HG02642 (cell line): ENCODE measurements at regions not wholly inside any gene's neighbourhood (a gene's known extent, or its start where the extent isn't known, plus 50 kb on each side); places are given as distances from the start of the nearest gene placed in this dataset.

Experiments used
- ATAC-seq: cut with Tn5 transposase; IDR thresholded peaks from one replicate; pipeline ENCODE4 v1.9.1; 2021; ENCODE audit warnings: mild to moderate bottlenecking; ENCODE audit not compliant: unreplicated experiment, poor library complexity

GRCh38 chr9:99425923-99426842 lies 204.1 kb downstream of the SEC61B start:
- ATAC-seq, result no peak

- ATAC-seq, result no peak
These were observed 205.2 kb downstream of the SEC61B start for GRCh38 chr9:99427260-99427659.

- no peak for ATAC-seq
These were observed 208.2 kb downstream of the SEC61B start for GRCh38 chr9:99430301-99430700.

DNA sequence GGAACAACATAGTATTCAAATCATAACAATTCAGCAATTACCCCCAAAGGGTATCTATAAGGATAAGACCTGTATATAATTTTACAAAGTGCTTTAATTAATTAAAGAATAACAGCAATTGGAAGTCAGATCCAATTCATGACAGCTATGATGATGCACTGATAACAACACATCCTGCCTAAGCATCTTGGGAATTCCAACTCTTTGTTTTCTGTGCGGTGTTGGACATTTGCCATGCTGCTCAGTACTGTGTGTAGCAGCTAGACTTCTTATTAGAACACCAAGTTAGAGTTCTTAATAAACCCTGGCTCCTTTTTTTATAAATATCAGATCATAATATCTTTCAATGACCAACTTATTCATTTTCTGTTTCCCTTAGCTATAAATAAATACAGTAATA lies 209.0 kb downstream of the SEC61B start:
- no peak for ATAC-seq

DNA sequence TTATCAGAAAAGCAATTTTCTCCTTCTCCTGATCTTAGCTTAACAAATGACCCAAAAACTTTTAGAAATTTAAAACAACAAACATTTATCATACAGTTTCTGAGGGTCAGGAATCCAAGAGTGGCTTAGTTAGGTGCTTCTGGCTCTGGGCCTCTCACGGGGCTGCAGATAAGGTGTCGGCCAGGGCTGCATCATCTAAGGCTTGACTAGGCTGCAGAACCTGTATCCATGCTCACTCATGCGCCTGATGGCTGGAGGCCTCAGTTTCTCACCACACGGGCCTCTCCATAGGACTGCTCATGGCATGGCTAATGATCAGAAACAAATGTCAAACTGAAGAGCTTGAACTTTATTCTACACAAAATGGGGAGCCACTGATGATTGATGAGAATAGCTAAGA lies 210.0 kb downstream of the SEC61B start:
- ATAC-seq, result no peak

DNA sequence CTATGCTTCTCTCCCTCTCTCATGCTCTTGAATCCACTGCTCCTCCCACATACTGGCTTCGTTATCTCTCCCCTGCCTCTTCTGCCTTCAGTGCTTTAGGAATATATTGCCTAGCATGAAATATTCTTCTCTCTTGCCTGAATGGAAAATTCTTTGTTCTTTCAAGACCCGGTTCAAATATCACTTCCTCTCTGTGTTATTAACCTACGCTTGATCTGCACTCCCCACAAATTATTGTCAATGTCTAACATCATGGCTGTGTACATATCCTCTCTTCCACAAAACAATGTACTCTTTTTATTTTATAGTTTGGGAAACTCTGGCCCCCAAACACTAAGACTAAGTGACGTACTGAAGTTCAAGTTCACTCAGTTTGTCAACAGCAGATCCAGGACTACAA lies 211.0 kb downstream of the SEC61B start:
- ATAC-seq, result no peak

DNA sequence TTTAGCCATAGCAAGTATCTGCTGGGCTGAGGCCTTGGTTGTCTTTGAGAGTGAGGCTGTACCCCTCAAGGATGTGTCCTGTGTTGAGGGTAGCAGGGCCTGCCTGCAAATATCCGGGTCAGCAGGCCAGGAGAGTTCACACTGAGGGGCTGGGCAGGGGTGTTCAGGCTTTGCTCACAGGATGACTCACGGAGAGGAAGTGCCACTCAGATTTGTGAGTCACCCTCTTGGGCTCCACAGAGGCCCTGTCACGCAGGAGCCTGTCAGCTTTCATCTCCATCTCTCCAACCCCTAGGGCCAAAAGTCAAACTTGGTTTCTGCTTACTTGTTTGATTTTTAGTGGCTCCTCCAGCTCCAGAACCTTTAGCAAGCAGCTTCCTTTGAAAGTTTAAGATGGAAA lies 211.5 kb downstream of the SEC61B start:
- ATAC-seq, result peak; percentile 98

DNA sequence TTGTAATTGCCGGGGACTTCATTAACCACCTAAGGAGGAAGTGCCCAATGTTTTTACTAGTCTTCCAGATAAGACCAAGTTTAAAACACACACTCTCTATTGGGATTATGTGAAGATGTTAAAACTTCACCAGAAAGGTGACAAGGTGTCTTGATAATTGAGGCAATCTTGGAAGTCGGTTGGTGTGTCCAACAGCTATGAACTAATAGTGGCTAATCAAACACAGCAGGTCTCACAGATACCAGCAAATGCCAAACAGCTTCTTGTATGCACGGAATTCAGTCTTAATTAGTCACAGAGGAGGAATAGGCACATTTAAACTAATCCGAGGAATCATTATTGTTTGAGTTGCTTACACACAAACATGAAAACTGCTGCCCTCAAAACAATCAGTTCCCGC lies 214.5 kb downstream of the SEC61B start:
- no peak for ATAC-seq

DNA sequence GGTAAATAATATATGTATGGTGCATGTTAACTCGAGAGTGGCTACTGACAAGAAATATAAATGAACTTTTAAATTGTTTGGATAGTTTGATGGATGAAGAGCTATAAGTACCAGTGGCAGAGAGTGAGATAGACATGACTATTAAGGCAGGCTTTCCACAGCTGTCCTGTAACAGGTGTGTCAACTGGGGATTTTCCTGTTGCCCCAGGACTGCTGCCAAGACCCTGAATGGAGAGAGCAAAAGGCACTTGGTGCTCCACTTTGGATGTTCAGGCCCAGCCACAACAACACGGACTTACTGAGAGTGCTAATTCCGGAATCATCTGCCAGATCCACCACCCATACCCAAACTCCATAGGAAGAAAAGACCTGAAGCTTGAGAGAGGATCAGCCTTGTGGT lies 215.1 kb downstream of the SEC61B start:
- no peak for ATAC-seq

- no peak for ATAC-seq
These were observed 216.5 kb downstream of the SEC61B start for GRCh38 chr9:99438596-99438995.

DNA sequence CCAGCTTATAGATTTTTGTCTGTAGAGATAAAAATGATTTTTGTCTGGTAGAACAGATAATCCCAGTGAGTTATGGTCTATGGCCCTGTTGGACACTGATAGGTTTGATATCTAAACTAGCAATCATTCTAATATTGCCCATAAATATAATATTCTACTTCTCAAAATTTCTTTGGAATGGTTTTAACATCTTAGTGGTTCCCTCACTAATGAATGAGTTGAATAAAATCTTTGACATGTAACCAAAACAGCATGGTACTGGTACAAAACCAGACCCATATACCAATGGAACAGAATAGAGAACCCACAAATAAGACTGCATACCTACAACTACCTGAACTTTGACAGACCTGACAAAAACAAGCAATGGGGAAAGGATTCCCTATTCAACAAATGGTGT lies 219.7 kb downstream of the SEC61B start:
- ATAC-seq, result no peak

GRCh38 chr9:99445371-99445891 lies 223.3 kb downstream of the SEC61B start:
- ATAC-seq, result no peak

DNA sequence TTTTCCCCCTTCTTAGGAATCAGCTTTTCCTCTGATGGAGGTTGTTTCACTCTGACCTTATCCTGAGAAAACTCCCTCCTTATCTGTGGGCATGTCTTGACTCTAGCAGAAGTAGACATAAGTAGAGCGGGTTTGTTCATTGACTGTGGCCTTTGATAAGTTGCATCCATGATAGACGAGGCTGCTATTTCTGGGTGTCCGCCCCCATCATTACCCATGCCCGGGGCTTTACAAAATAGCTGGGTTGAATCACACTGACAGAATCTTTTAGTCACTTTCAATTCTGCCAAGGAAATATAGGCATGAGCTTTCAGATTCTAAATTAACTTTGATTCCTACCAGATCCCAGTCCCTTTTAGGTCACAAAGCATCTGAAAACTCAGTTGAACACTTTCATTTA lies 223.8 kb downstream of the SEC61B start:
- ATAC-seq, result no peak

- no peak for ATAC-seq
These were observed 225.9 kb downstream of the SEC61B start for GRCh38 chr9:99447951-99448350.

DNA sequence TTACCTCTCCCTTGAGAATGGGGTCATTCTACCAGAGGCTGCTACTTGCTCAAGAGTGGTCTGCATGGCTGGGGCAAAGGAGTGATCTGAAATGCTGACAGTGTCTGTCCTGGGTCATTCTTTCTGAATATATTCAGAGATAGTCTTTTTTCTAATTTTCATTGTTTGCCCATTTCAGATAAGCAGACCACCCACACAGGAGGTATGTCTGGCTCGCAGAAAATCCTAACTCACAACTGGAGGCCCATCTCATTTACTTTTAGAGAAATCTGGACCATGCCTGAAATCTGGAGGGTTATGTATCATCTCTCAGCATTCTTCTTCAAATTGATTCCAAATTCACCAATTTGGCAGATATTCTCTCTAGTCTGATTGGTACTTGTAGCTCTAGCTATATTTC lies 227.6 kb downstream of the SEC61B start:
- no peak for ATAC-seq

DNA sequence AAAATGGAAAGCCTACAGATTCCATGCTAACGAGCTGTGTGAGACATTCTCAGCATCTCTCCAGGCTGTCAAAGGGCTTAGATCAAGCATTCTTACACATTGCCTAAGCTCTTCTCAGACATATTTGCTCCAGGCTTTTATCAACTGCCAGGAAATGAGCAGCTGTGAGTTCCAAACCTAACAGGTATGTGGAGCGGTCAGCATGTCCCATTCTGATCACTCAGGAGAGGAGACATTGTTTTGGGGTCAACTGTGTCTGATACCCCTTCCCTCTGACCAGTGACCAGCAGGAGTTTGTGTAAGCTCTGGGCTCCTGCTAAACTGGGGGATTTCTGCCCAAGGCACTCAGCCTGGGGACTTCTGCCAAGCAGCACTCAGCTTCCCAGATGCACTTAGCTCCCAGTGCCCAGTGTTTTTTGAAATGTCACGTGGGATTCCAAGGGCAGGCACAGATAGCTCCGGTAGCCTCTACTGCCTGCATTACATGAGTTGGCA lies 229.1 kb downstream of the SEC61B start:
- ATAC-seq, result no peak

- no peak for ATAC-seq
These were observed 235.3 kb downstream of the SEC61B start for GRCh38 chr9:99457406-99457805.

DNA sequence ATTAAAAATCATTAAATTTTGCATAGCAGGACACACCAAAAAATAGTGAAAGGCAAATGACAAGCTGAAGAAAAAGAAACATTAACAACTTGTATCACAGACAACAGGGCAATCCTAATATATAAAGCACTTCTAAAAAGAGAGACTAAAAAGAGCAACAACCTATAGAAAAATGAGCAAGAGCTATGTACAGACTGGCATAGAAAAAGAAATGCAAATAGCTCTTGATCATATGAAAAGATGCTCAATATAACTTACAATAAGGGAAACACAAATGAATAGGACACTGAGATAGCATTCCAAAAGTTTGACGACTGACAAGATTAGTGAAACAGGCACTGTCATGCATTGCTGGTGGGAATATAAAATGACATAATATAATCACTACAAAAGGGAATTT lies 235.9 kb downstream of the SEC61B start:
- no peak for ATAC-seq

GRCh38 chr9:99459919-99460318 lies 237.8 kb downstream of the SEC61B start:
- no peak for ATAC-seq

DNA sequence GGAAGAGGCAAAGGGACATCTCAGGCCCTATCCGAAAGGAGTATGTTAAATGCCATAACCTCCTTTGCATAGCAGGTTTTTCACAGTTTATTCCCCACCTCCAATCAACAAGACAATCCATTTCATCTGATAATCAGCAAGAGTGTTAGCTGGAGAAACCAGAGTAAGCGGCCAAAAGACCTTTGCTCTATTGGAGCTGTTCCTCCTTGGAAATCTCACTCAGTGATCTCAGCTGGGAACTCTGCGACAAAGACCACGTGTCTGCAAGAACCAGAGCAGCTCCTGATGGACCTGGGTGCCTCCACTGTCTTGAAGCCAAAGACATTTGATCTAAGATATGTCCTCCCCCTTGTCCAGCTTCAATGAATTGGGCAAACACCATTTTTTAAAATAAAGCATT lies 241.0 kb downstream of the SEC61B start:
- ATAC-seq, result no peak

- ATAC-seq, result no peak
These were observed 242.5 kb downstream of the SEC61B start for GRCh38 chr9:99464568-99464967.
